Ascending aorta (tissue), 2 donors: ENCODE measurements at regions not wholly inside any gene's neighbourhood (a gene's known extent, or its start where the extent isn't known, plus 50 kb on each side); places are given as distances from the start of the nearest gene placed in this dataset.

ENCODE experiments used
- DNase-seq, 2 donors: peaks; one replicate each; pipeline ENCODE4 v3.0.0-alpha.2; 2019; ENCODE audit warnings: low spot score in 2 of 2
- H3K27ac ChIP-seq, 2 donors: fragments of 200-600 bp; sonication (generic); one replicate each; pipeline ENCODE4 v1.5.1; 2016 to 2017; ENCODE audit warnings: mild to moderate bottlenecking in 1 of 2
- H3K27me3 ChIP-seq: fragments of 200-600 bp; sonication (generic); one replicate; pipeline ENCODE4 v1.5.1; 2017
- H3K36me3 ChIP-seq, 2 donors: fragments of 200-600 bp; sonication (generic); one replicate each; pipeline ENCODE4 v1.5.1; 2016
- H3K4me1 ChIP-seq, 2 donors: fragments of 200-600 bp; sonication (generic); one replicate each; pipeline ENCODE4 v1.5.1; 2016 to 2017; ENCODE audit warnings: mild to moderate bottlenecking in 1 of 2
- H3K4me3 ChIP-seq, 2 donors: fragments of 200-600 bp; sonication (generic); one replicate each; pipeline ENCODE4 v1.5.1; 2016 to 2017; ENCODE audit warnings: mild to moderate bottlenecking in 1 of 2
- H3K9me3 ChIP-seq, 2 donors: fragments of 200-600 bp; sonication (generic); one replicate each; pipeline ENCODE4 v1.5.1; 2016
- intact Hi-C: fragments of 100-400 bp; cut with DNase I; formaldehyde crosslinking; loops from one replicate; pipeline ENCODE4 v1.15.1; 2023
- TF ChIP-seq, protein P1 (sequence below), 3 experiments: fragments of 200-600 bp in 2 of 3; fragments of 450-650 bp in 1 of 3; sonication (generic) in 2 of 3; IDR thresholded peaks; one replicate each; pipeline ENCODE4 v1.5.1; 2016 to 2019; ENCODE audit warnings: antibody characterized with exemption in 3 of 3, mild to moderate bottlenecking in 1 of 3, moderate library complexity in 1 of 3

DNA sequence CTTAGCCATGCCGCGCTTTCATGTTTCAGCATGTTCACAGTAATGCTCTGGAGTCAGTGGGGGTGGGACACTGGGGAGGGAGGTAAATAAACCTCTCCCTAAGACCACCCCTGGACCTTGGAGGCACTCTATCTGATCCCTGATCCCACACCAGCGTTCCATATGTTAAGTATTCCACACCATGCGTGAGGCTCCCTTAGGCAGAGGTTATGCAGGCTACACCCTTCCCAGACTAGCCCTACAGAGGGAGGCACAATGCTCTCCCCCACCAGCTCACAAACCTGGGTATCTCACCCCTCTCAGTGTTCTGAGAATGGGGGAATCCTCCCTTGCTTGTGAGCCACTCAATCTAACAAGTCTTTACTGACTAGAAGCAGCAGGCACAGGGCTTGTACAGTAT, 1610.4 kb upstream of the ZEB2 start:
- Histone ChIP-seq H3K36me3 (no peaks in the 10 kb centered on the region), H3K4me3 (no peak overlapping the region), H3K4me1 (no peaks in the 10 kb centered on the region), H3K27ac (no peak overlapping the region), H3K27me3 (no peaks in the 10 kb centered on the region), H3K9me3 (no peaks in the 10 kb centered on the region)
- TF ChIP-seq, protein P1, sequence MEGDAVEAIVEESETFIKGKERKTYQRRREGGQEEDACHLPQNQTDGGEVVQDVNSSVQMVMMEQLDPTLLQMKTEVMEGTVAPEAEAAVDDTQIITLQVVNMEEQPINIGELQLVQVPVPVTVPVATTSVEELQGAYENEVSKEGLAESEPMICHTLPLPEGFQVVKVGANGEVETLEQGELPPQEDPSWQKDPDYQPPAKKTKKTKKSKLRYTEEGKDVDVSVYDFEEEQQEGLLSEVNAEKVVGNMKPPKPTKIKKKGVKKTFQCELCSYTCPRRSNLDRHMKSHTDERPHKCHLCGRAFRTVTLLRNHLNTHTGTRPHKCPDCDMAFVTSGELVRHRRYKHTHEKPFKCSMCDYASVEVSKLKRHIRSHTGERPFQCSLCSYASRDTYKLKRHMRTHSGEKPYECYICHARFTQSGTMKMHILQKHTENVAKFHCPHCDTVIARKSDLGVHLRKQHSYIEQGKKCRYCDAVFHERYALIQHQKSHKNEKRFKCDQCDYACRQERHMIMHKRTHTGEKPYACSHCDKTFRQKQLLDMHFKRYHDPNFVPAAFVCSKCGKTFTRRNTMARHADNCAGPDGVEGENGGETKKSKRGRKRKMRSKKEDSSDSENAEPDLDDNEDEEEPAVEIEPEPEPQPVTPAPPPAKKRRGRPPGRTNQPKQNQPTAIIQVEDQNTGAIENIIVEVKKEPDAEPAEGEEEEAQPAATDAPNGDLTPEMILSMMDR (IDR thresholded peaks at IDR 0.05), result no peak
- no peak for DNase-seq
- intact Hi-C loops, result no loop called here

DNA sequence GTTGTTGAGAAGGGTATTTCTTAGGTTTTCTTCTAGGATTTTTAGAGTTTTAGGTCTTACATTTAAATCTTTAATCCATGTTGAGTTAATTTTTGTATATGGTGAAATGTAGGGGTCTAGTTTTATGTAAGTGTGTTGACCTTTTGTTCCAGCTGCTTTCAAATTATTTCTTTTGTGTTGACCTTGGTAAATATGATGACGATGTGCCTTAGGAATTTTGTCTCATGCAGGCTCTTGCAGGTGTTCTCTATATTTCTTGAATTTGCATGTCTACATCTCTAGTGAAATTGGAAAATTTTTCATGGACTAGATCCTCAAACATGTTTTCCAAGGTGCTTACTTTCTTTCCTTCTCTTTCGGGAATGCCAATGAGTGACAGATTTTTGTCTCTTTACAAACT, 1609.3 kb upstream of the ZEB2 start:
- no peaks in the 10 kb centered on the region for H3K36me3 ChIP-seq
- H3K4me1 ChIP-seq, result no peaks in the 10 kb centered on the region
- H3K9me3 ChIP-seq, result no peaks in the 10 kb centered on the region
- intact Hi-C loops, result no loop called here
- TF ChIP-seq, protein P1 (IDR thresholded peaks at IDR 0.05), result no peak
- H3K27ac ChIP-seq, result no peak overlapping the region
- H3K4me3 ChIP-seq, result no peak overlapping the region
- H3K27me3 ChIP-seq, result no peaks in the 10 kb centered on the region
- no peak for DNase-seq

DNA sequence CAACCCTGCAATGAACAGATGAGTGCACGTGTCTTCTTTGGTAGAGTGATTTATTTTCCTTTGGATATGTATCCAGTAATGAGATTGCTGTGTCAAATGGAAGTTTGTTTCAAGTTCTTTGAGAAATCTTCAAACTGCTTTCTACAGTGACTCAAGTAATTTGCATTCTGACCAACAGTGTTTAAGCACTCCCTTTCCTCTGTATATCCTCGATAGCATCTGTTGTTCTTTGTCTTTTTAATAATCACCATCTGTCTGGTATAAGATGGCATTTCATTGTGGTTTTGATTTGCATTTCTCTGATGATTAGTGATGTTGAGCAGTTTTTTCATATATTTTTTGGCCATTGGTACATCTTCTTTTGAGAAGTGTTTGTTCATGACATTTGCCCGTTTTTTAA, 1608.3 kb upstream of the ZEB2 start:
- TF ChIP-seq, protein P1 (IDR thresholded peaks at IDR 0.05), result no peak
- no peak overlapping the region for H3K4me3 ChIP-seq
- intact Hi-C loops, result no loop called here
- H3K27ac ChIP-seq, result no peak overlapping the region
- no peaks in the 10 kb centered on the region for H3K27me3 ChIP-seq
- no peak for DNase-seq
- H3K36me3 ChIP-seq, result no peaks in the 10 kb centered on the region
- no peaks in the 10 kb centered on the region for H3K9me3 ChIP-seq
- no peaks in the 10 kb centered on the region for H3K4me1 ChIP-seq

DNA sequence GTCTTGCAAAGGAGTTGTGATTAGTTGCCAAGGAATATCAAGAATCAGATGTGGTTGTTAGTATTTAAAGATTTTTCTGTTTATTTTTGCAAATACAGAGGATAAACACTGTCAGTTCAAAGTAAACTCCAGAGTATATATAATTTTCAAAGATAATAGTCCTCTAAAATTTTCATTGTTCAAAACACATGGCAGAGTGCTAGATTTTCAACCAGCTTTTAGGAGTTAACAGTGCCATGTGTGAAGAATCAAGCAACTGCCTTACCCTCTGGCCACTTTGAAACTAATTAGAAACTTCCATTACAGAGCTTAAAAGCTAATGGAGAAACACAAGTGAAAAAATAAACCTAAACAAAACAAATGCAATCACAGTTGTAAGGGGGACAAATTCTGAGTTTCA, 1605.6 kb upstream of the ZEB2 start:
- no peaks in the 10 kb centered on the region for H3K36me3 ChIP-seq
- no peaks in the 10 kb centered on the region for H3K27me3 ChIP-seq
- no peaks in the 10 kb centered on the region for H3K4me1 ChIP-seq
- intact Hi-C loops, result no loop called here
- no peak overlapping the region for H3K27ac ChIP-seq
- no peak overlapping the region for H3K4me3 ChIP-seq
- H3K9me3 ChIP-seq, result no peaks in the 10 kb centered on the region
- DNase-seq, result no peak
- TF ChIP-seq, protein P1 (IDR thresholded peaks at IDR 0.05), result no peak

DNA sequence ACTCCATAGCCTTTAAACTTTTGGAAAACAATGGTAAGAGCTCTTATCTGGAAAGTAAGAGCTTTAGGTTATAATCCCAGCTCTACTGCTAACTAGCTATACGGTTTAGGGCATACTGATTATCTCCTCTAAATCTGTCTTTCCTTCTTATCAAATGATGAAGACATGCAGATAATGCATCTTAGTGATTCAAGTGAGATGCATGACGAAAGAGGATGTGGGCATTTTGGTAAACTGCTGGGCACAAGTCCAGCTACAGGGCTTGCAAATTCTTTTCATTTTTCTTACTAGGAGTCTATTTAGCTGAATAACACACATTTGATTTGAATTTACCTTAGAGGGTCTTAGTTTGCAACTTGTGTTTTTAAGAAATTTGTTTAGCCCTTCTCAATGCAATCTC, 1604.8 kb upstream of the ZEB2 start:
- Histone ChIP-seq H3K4me3 (no peak overlapping the region), H3K27me3 (no peaks in the 10 kb centered on the region), H3K27ac (no peak overlapping the region), H3K36me3 (no peaks in the 10 kb centered on the region), H3K9me3 (no peaks in the 10 kb centered on the region), H3K4me1 (no peaks in the 10 kb centered on the region)
- no peak for DNase-seq
- intact Hi-C loops, result no loop called here
- TF ChIP-seq, protein P1 (IDR thresholded peaks at IDR 0.05), result no peak

GRCh38 chr2:146123714-146124113, 1603.8 kb upstream of the ZEB2 start:
- Histone ChIP-seq H3K9me3 (no peaks in the 10 kb centered on the region), H3K4me3 (no peak overlapping the region), H3K36me3 (no peaks in the 10 kb centered on the region), H3K27ac (no peak overlapping the region), H3K4me1 (no peaks in the 10 kb centered on the region), H3K27me3 (no peaks in the 10 kb centered on the region)
- intact Hi-C loops, result no loop called here
- TF ChIP-seq, protein P1 (IDR thresholded peaks at IDR 0.05), result no peak
- DNase-seq, result no peak
